Upper lobe of left lung (tissue), 4 donors: ENCODE measurements at regions not wholly inside any gene's neighbourhood (a gene's known extent, or its start where the extent isn't known, plus 50 kb on each side); places are given as distances from the start of the nearest gene placed in this dataset.

Experiments
- CTCF ChIP-seq, 6 experiments: fragments of 450-650 bp in 4 of 6; fragments of 200-600 bp in 2 of 6; sonication (generic) in 2 of 6; IDR thresholded peaks; one replicate each; pipeline ENCODE4 v1.5.1; 2016 to 2019; ENCODE audit warnings: antibody characterized with exemption in 6 of 6
- POLR2A ChIP-seq, 4 donors: fragments of 450-650 bp; IDR thresholded peaks; one replicate each; pipeline ENCODE4 v1.5.1; 2016 to 2017; ENCODE audit warnings: antibody characterized with exemption in 4 of 4, mild to moderate bottlenecking in 2 of 4

GRCh38 chr10:15461353-15462108 lies 90.4 kb upstream of the FAM171A1 start:
- peak in 1 of 6 experiments; percentile 12 for TF ChIP-seq CTCF (IDR thresholded peaks at IDR 0.05)
- TF ChIP-seq POLR2A (IDR thresholded peaks at IDR 0.05), result no peak
